HepG2 (cell line): ENCODE measurements at regions not wholly inside any gene's neighbourhood (a gene's known extent, or its start where the extent isn't known, plus 50 kb on each side); places are given as distances from the start of the nearest gene placed in this dataset.

ENCODE experiments used
- ATAC-seq: fragments of 200-7000 bp; cut with Tn5 transposase; 3 replicates; pipeline ENCODE4 v1.9.1; 2020; ENCODE audit warnings: mild to moderate bottlenecking, moderate library complexity
- BruUV-seq: library from RNA; stranded (reverse); fragments of 400-500 nt; replicated peaks from 2 replicates; lab custom pipeline; 2021; lab: Mats Ljungman, UMichigan
- CTCF ChIA-PET: fragments of 300-600 bp; formaldehyde crosslinking; extraction: SDS; loops from one replicate; lab custom pipeline; 2021; ENCODE audit warnings: low total read pairs, inconsistent platforms, low intra/inter-chr PET ratio; lab: Yijun Ruan, JAX
- POLR2A ChIA-PET: fragments of 350-600 bp; sonication (Branson Sonifier 250); formaldehyde crosslinking; loops from one replicate; lab custom pipeline; 2020; ENCODE audit warnings: antibody characterized with exemption, inconsistent platforms; lab: Yijun Ruan, JAX
- DNase-seq: peaks from one replicate; pipeline ENCODE4 v3.0.0-alpha.2; 2015; ENCODE audit warnings: low spot score
- FAIRE-seq: peaks from 3 replicates; lab custom pipeline; 2011; peaks lifted over from hg19 to GRCh38; lab: Jason Lieb, UNC
- H2AFZ ChIP-seq: one replicate; pipeline ENCODE4 v1.6.1; 2011; ENCODE audit warnings: low read length, inconsistent platforms
- H3K27ac ChIP-seq: fragments of 300-600 bp; 3 replicates; pipeline ENCODE4 v1.8.0; 2011; ENCODE audit warnings: mixed run types, mild to moderate bottlenecking, mixed read lengths, low read length, inconsistent platforms; ENCODE audit not compliant: insufficient read depth; ENCODE audit errors: extremely low read length
- H3K27me3 ChIP-seq, 2 experiments: fragments of 200-600 bp in 1 of 2; 2 replicates in 1 of 2; 3 replicates in 1 of 2; pipeline versions ENCODE4 v1.6.0 to v1.8.0; 2011; ENCODE audit warnings: low read length in 2 of 2, mild to moderate bottlenecking in 2 of 2, moderate library complexity in 2 of 2, inconsistent platforms in 1 of 2; ENCODE audit not compliant: insufficient read depth in 2 of 2, control insufficient read depth in 1 of 2
- H3K36me3 ChIP-seq, 2 experiments: fragments of 200-600 bp in 1 of 2; replicated peaks in 1 of 2; 2 replicates in 1 of 2; 3 replicates in 1 of 2; pipeline versions ENCODE4 v1.5.1 to v1.8.0; 2011; ENCODE audit warnings: low read length in 2 of 2, inconsistent platforms in 1 of 2; ENCODE audit not compliant: insufficient read depth in 2 of 2, control insufficient read depth in 1 of 2
- H3K4me1 ChIP-seq: 2 replicates; pipeline ENCODE4 v1.5.1; 2012; ENCODE audit warnings: low read length, inconsistent platforms; ENCODE audit not compliant: insufficient read depth
- H3K4me2 ChIP-seq: 2 replicates; pipeline ENCODE4 v1.6.0; 2011; ENCODE audit warnings: low read depth, low read length, inconsistent platforms
- H3K4me3 ChIP-seq, 3 experiments: fragments of 200-600 bp in 1 of 3; sonication (generic), shearing (Covaris generic) in 1 of 3; replicated peaks in 1 of 3; 2 replicates each; pipeline ENCODE4 v1.5.1; 2011 to 2016; ENCODE audit warnings: low read length in 3 of 3, inconsistent platforms in 2 of 3, low read depth in 2 of 3, mild to moderate bottlenecking in 2 of 3, control low read depth in 1 of 3, mixed read lengths in 1 of 3; ENCODE audit not compliant: insufficient read depth in 1 of 3
- H3K79me2 ChIP-seq: one replicate; pipeline ENCODE4 v1.6.1; 2011; ENCODE audit warnings: low read length, inconsistent platforms; ENCODE audit not compliant: insufficient read depth
- H3K9ac ChIP-seq: 2 replicates; pipeline ENCODE4 v1.6.0; 2011; ENCODE audit warnings: mild to moderate bottlenecking, low read depth, low read length, inconsistent platforms; ENCODE audit not compliant: insufficient read depth
- H3K9me3 ChIP-seq: 2 replicates; pipeline ENCODE4 v1.5.1; 2012; ENCODE audit warnings: mild to moderate bottlenecking, low read length
- H4K20me1 ChIP-seq: 2 replicates; pipeline ENCODE4 v1.6.0; 2011; ENCODE audit warnings: inconsistent platforms, mild to moderate bottlenecking, low read length, moderate library complexity; ENCODE audit not compliant: insufficient read depth
- FOXA1 ChIP-seq, 2 experiments: fragments of 450-650 bp in 1 of 2; sonication (generic) in 1 of 2; formaldehyde crosslinking in 1 of 2; IDR thresholded peaks; 2 replicates each; pipeline versions ENCODE4 v1.4.0 to v1.6.1; 2016 to 2020; ENCODE audit warnings: missing genetic modification reagents in 1 of 2
- GZF1 ChIP-seq: sonication (generic); formaldehyde crosslinking; IDR thresholded peaks from 2 replicates; pipeline ENCODE4 v1.5.1; 2020; ENCODE audit warnings: mild to moderate bottlenecking, missing genetic modification reagents
- MLLT10 ChIP-seq: sonication (generic); formaldehyde crosslinking; IDR thresholded peaks from 2 replicates; pipeline ENCODE4 v1.4.0; 2020; ENCODE audit warnings: missing genetic modification reagents
- MTA3 ChIP-seq: sonication (generic); formaldehyde crosslinking; IDR thresholded peaks from 2 replicates; pipeline ENCODE4 v1.4.0; 2020; ENCODE audit warnings: missing genetic modification reagents
- NFIB ChIP-seq: sonication (generic); formaldehyde crosslinking; IDR thresholded peaks from 2 replicates; pipeline ENCODE4 v1.9.0; 2021; ENCODE audit warnings: missing genetic modification reagents, mild to moderate bottlenecking, borderline replicate concordance
- PHB2 ChIP-seq: fragments of 450-650 bp; IDR thresholded peaks from 2 replicates; pipeline ENCODE4 v1.6.1; 2018; ENCODE audit not compliant: partially characterized antibody
- SOX13 ChIP-seq, 3 experiments: fragments of 450-650 bp in 1 of 3; sonication (generic) in 1 of 3; formaldehyde crosslinking in 1 of 3; IDR thresholded peaks in 2 of 3; conservative IDR thresholded peaks in 1 of 3; 2 replicates each; pipeline versions ENCODE4 v1.5.0 to v1.6.1; 2016 to 2020; ENCODE audit warnings: antibody characterized with exemption in 1 of 3, mild to moderate bottlenecking in 1 of 3, missing compliant biosample characterization in 1 of 3, missing genetic modification reagents in 1 of 3, moderate library complexity in 1 of 3
- ZNF350 ChIP-seq: sonication (generic); formaldehyde crosslinking; IDR thresholded peaks from 2 replicates; pipeline ENCODE4 v1.4.0; 2020; ENCODE audit warnings: mild to moderate bottlenecking, low read depth, missing genetic modification reagents, borderline replicate concordance
- ZNF552 ChIP-seq: sonication (generic); formaldehyde crosslinking; IDR thresholded peaks from 2 replicates; pipeline ENCODE4 v1.9.0; 2022; ENCODE audit warnings: missing genetic modification reagents, mild to moderate bottlenecking, borderline replicate concordance
- ZNF747 ChIP-seq: sonication (generic); formaldehyde crosslinking; IDR thresholded peaks from 2 replicates; pipeline ENCODE4 v1.8.1; 2023; ENCODE audit warnings: missing genetic modification reagents, mild to moderate bottlenecking, borderline replicate concordance
- WGBS: methylation state at CpG from one replicate; pipeline ENCODE4 v1.1.6; 2017; ENCODE audit warnings: low lambda C conversion rate; 5-methylcytosine and 5-hydroxymethylcytosine counted together
- in situ Hi-C: cut with HindIII; loops from 2 replicates; pipeline ENCODE4 v1.10.0; 2017; ENCODE audit warnings: low pct_unique_long_range_greater_than_20kb; ENCODE audit not compliant: extremely low pct_ligation_motif_present
- intact Hi-C: fragments of 100-400 bp; cut with micrococcal nuclease; formaldehyde crosslinking; loops from one replicate; pipeline ENCODE4 v1.10.0; 2022; ENCODE audit not compliant: unreplicated experiment

DNA sequence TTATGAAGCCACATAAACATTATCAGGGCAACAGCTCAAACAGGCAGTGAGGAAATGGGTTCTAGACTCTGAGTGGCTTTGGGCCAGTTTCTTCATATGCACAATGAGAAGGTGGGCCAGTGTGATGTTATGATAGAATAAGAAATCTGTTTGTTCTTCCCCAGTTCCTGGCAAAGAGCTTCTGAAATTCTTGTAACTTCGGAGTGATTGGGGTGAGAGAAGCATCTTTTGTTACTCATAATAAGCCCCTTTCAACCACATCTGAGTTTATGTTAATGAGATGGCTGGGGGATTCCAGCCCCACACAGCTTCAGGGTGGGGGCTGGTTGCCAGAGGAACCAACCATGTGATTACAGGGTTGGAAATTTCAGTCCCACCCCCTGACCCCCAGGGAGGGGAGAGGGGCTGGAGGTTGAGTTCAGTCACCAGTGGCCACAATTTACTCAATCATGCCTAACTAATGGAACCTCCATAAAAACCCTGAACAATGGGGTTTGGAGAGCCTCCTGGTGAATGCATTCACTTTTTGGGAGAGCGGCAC is 57.0 kb upstream of the FRMD4B start:
- Histone ChIP-seq H2AFZ (no peak overlapping the region), H4K20me1 (no peaks in the 10 kb centered on the region), H3K4me1 (no peaks in the 10 kb centered on the region; the same call in 1 of the 2 replicates), H3K4me3 (no peak overlapping the region), H3K4me2 (no peak overlapping the region), H3K27ac (no peak overlapping the region), H3K36me3 (no peaks in the 10 kb centered on the region), H3K9me3 (no peaks in the 10 kb centered on the region), H3K79me2 (no peaks in the 10 kb centered on the region), H3K9ac (no peak overlapping the region), H3K27me3 (peaks cover 0 to 2% of the 10 kb centered on the region in 2 experiments; a peak in 1 of 5 replicates)
- ChIA-PET POLR2A (no interaction called here), CTCF (no interaction called here)
- no peak for FAIRE-seq
- no peak for DNase-seq
- ATAC-seq = no peak
- intact Hi-C loops (no loop called here), in situ Hi-C loops (no loop called here)
- TF ChIP-seq MLLT10 (no peak), ZNF552 (no peak), SOX13 (IDR thresholded peaks at IDR 0.05) (no peak), SOX13 (CRISPR knock-in tag; conservative IDR thresholded peaks at IDR 0.05 in 1 of 2, IDR thresholded peaks at IDR 0.05 in 1 of 2) (no peak), GZF1 (CRISPR knock-in tag) (no peak), NFIB (CRISPR knock-in tag) (no peak), ZNF747 (CRISPR knock-in tag) (no peak), FOXA1 (IDR thresholded peaks at IDR 0.05) (no peak), FOXA1 (CRISPR knock-in tag; IDR thresholded peaks at IDR 0.05) (no peak), PHB2 (no peak), MTA3 (CRISPR knock-in tag) (no peak), ZNF350 (CRISPR knock-in tag) (no peak)
- BruUV-seq = no TSS peak
- WGBS = 61% methylated on average over 2 of the region's 2 CpGs
